ENCODE measurements at regions not wholly inside any gene's neighbourhood (a gene's known extent, or its start where the extent isn't known, plus 50 kb on each side); places are given as distances from the start of the nearest gene placed in this dataset.
"Not testable (repeated sequence)": the region's sequence is repeated elsewhere in the genome, so short reads cannot be mapped to it uniquely, and the experiment has no call there.

DNA sequence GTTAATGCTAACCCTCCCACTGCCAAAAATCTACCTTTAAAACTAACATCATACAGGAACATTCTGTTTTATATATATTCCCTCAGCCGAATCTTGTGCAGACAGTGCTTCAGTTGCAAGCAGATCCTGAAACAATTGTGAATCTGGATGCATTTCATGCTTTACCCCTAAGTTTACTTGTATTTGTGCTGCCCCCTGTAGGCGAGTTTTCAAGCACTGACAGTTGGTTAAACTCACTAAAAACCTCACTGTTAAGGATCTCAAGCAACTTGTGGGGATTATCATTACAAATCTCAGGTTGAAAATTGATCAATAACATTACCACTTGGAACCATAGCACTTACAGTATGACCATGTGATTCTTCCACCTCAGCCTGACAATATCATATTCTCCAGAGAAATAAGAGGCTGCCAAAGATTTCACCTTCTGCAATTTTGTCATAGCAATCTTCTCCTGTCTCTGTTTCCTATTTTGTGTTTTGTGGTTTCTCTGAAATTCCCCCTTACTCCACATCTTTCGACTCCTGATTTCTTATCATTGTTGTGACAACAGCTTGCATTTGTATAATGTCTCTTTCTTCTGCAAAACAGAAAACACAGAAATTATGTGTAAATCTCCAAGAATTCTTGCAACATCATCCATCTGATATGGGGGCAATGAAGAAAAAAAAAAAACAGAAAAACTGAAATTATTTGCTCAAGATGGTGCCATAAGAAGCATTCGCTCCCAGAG, 354.6 kb upstream of the SETBP1 start:
- no peaks in the 10 kb centered on the region for H3K4me1 Mint-ChIP-seq (ENCODE audit: low read depth in 2 of 2)
- peaks cover 3% of the 10 kb centered on the region for H3K36me3 Mint-ChIP-seq (ENCODE audit: insufficient read depth)
- H3K9me3 Mint-ChIP-seq = peaks cover 2 to 5% of the 10 kb centered on the region in 2 donors
- no peak overlapping the region for H3K4me3 Mint-ChIP-seq
- DNase-seq (no peak), ATAC-seq (replicated peaks) (no peak)
- H3K27me3 Mint-ChIP-seq = peaks cover 0 to 7% of the 10 kb centered on the region in 2 donors
- no peak overlapping the region for H3K27ac Mint-ChIP-seq

DNA sequence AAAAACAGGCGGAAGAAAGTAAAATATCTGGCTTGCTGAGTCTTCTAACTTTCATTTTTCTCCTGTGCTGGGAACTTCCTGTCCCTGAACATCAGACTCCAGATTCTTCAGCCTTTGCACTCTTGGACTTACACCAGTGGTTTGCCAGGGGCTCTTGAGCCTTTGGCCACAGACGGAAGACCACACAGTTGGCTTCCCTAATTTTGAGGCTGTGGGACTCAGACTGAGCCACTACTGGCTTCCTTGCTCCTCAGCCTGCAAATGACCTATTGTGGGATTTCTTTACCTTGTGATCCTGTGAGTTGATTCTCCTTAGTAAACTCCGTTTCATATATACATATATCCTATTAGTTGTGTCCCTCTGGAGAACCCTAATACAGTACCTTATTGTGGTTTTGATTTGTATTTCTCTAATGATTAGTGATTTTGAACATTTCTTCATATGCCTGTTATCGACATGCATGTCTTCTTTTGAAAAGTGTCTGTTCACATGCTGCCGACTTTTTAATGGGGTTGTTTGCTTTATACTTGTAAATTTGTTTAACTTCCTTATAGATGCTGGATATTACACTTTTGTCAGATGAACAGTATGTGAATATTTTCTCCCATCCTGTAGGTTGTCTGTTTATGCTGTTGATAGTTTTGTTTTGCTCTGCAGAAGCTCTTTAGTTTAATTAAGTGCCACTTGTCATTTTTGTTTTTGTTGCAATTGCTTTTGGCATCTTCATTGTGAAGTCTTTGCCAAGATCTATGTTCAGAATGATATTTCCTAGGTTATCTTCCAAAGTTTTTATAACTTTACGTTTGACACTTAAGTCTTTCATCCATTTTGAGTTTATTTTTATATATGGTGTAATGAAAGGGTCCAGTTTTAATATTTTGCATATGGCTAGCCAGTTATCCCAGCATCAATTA, 348.8 kb upstream of the SETBP1 start:
- Mint-ChIP-seq H3K27ac (no peak overlapping the region), H3K4me1 (ENCODE audit: low read depth in 2 of 2) (no peaks in the 10 kb centered on the region), H3K4me3 (no peak overlapping the region), H3K9me3 (peaks cover 2 to 25% of the 10 kb centered on the region in 2 donors), H3K27me3 (no peaks in the 10 kb centered on the region), H3K36me3 (ENCODE audit: insufficient read depth) (peaks cover 3% of the 10 kb centered on the region)
- ATAC-seq (replicated peaks) (no peak), DNase-seq (no peak)

DNA sequence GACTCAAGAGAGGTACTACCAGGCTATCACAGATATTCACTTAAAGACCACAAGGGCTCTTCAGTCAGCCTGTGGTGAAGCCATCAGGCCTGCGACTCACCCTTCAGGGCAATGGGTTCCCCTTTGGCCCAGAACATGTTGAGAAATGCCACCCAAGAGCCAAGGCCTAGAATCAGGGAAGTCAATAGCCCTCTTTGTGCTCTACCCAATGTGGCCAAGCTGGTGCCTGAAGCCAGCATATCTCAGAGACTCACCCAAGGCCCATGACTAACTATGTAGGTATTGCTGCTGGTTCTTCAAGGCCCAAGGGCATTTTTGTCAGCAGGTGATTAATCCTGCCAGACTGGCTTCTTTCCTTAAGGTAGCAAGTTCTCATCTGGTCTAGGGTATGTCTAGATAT, 338.9 kb upstream of the SETBP1 start:
- no peak for DNase-seq
- ATAC-seq (replicated peaks) = no peak
- H3K9me3 Mint-ChIP-seq = peaks cover 2 to 9% of the 10 kb centered on the region in 2 donors
- no peaks in the 10 kb centered on the region for H3K4me1 Mint-ChIP-seq (ENCODE audit: low read depth in 2 of 2)
- H3K4me3 Mint-ChIP-seq = no peak overlapping the region
- no peaks in the 10 kb centered on the region for H3K27me3 Mint-ChIP-seq
- H3K36me3 Mint-ChIP-seq (ENCODE audit: insufficient read depth) = peaks cover 3% of the 10 kb centered on the region
- no peak overlapping the region for H3K27ac Mint-ChIP-seq

DNA sequence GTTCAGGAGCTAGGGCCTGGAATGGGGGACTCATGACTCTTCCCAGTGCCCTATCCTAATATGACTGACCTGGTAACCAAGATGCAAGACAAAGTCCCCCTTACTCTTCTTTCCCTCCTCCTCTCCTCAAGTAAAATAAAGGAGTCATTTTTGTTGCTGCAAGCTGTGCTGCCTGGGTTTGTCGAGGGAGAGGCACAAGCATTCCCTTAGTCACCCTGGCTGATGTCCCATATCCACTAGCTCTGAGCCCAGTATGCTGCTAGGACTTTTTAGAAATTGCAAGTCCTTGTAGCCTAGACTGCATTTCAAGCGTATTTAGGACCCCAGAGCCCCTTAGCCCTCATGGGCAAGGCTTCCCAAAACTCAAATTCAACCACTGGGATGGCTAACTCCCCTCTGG, 338.5 kb upstream of the SETBP1 start:
- DNase-seq = no peak
- Mint-ChIP-seq H3K4me1 (ENCODE audit: low read depth in 2 of 2) (no peaks in the 10 kb centered on the region), H3K27ac (no peak overlapping the region), H3K36me3 (ENCODE audit: insufficient read depth) (peaks cover 3% of the 10 kb centered on the region), H3K4me3 (no peak overlapping the region), H3K27me3 (no peaks in the 10 kb centered on the region), H3K9me3 (peaks cover 2 to 9% of the 10 kb centered on the region in 2 donors)
- ATAC-seq (replicated peaks) = no peak

DNA sequence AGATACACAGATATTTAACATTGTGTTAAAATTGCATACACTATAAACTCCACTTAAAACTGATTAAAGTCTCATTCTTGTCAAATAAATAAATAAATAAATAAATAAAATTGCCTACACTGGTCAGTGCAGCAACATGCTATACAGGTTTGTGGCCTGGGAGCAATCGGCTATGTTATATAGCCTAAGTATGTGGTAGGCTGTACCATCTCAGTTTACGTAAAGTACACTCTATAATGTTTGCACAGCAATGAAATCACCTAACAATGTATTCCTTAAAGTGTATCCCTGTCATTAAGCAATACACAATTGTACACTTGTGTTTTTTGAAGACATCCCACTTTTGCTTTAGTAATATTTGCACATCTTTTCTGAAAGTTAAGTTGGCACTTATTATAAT, 337.7 kb upstream of the SETBP1 start:
- no peak for ATAC-seq (replicated peaks)
- Mint-ChIP-seq H3K27ac (no peak overlapping the region), H3K4me1 (ENCODE audit: low read depth in 2 of 2) (no peaks in the 10 kb centered on the region), H3K36me3 (ENCODE audit: insufficient read depth) (peaks cover 3% of the 10 kb centered on the region), H3K27me3 (no peaks in the 10 kb centered on the region), H3K4me3 (no peak overlapping the region), H3K9me3 (peaks cover 2 to 9% of the 10 kb centered on the region in 2 donors)
- DNase-seq = no peak

DNA sequence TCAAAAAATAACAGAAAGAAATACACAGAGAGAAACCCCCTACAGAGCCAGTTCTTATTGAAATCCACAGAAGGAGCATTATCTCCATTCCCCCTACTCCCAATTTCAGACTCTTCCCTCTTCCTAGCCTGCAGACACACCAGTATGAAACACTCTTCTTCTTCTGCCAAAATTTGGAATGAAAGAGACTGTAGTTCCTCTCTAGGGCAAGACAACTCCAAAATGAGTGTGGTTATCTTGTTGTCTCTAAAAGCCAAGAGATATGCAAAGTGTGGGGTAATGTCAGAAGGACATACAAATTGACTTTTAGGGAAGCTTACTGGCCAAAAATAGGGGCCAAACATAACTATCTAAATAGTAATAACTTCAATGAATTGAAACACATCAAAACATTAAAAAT, 337.1 kb upstream of the SETBP1 start:
- H3K27ac Mint-ChIP-seq = no peak overlapping the region
- no peak overlapping the region for H3K4me3 Mint-ChIP-seq
- DNase-seq (no peak), ATAC-seq (replicated peaks) (no peak)
- H3K36me3 Mint-ChIP-seq (ENCODE audit: insufficient read depth) = peaks cover 3% of the 10 kb centered on the region
- no peaks in the 10 kb centered on the region for H3K4me1 Mint-ChIP-seq (ENCODE audit: low read depth in 2 of 2)
- peaks cover 2 to 3% of the 10 kb centered on the region in 2 donors for H3K9me3 Mint-ChIP-seq
- no peaks in the 10 kb centered on the region for H3K27me3 Mint-ChIP-seq

DNA sequence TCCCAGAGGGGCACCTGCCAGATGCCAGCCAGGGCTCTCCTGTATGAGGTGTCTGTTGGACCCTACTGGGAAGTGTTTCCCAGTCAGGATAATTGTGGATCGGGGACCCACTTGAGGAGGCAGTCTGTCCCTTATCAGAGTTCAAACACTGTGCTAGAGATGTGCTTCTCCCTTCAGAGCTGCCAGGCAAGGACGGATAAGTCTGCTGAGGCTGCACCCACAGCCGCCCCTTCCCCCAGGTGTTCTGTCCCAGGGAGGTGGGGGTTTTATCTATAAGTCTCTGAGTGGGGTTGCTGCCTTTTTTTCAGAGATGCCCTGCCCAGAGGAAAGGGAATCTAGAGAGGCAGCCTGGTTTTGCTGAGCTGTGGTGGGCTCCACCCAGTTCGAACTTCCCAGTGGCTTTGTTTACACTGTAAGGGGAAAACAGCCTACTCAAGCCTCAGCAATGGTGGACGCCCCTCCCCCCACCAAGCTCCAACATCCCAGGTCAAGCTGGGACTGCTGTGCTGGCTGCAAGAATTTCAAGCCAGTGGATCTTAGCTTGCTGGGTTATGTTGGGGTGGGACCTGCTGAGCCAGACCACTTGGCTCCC, 324.0 kb upstream of the SETBP1 start:
- H3K27me3 Mint-ChIP-seq = no peaks in the 10 kb centered on the region

DNA sequence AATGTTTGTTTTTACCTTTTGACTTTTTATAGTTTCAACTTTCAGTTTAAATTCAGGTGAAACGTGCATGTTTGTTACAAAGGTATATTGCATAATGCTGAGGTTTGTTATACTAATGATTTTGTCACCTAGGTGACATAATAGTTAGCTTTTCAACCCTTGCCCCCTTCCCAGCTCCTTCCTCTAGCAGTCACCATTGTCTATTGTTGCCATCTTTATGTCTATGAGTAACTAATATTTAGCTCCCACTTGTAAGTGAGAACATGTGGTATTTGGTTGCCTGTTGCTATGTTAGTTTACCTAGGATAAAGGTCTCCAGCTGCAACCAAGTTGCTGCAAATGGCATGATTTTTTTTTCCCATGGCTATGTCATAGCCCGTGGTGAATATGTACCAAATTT, 322.3 kb upstream of the SETBP1 start:
- H3K27me3 Mint-ChIP-seq = no peaks in the 10 kb centered on the region
- no peak overlapping the region for H3K4me3 Mint-ChIP-seq
- DNase-seq (no peak), ATAC-seq (replicated peaks) (no peak)
- H3K9me3 Mint-ChIP-seq = no peaks in the 10 kb centered on the region
- no peaks in the 10 kb centered on the region for H3K4me1 Mint-ChIP-seq (ENCODE audit: low read depth in 2 of 2)
- no peaks in the 10 kb centered on the region for H3K36me3 Mint-ChIP-seq (ENCODE audit: insufficient read depth)
- no peak overlapping the region for H3K27ac Mint-ChIP-seq

More for the DNA sequence above, 324.0 kb upstream of the SETBP1 start:
- DNase-seq (no peak), ATAC-seq (replicated peaks) (no peak)
- no peak overlapping the region for H3K4me3 Mint-ChIP-seq
- H3K27ac Mint-ChIP-seq = no peak overlapping the region
- H3K9me3 Mint-ChIP-seq = no peaks in the 10 kb centered on the region
- no peaks in the 10 kb centered on the region for H3K4me1 Mint-ChIP-seq (ENCODE audit: low read depth in 2 of 2)
- H3K36me3 Mint-ChIP-seq (ENCODE audit: insufficient read depth) = no peaks in the 10 kb centered on the region

DNA sequence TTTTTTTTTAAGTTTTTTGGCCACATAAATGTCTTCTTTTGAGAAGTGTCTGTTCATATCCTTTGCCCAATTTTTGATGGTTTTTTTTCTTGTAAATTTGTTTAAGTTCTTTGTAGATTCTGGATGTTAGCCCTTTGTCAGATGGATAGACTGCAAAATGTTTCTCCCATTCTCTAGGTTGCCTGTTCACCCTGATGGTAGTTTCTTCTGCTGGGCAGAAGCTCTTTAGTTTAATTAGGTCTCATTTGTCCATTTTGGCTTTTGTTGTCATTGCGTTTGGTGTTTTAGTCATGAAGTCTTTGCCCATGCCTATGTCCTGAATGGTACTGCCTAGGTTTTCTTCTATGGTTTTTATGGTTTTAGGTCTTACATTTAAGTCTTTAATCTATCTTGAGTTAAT, 320.9 kb upstream of the SETBP1 start:
- DNase-seq; ATAC-seq (replicated peaks); H3K36me3 Mint-ChIP-seq (ENCODE audit: insufficient read depth); H3K27ac Mint-ChIP-seq; H3K4me1 Mint-ChIP-seq (ENCODE audit: low read depth in 2 of 2); H3K4me3 Mint-ChIP-seq; H3K9me3 Mint-ChIP-seq; H3K27me3 Mint-ChIP-seq: not testable (repeated sequence)

DNA sequence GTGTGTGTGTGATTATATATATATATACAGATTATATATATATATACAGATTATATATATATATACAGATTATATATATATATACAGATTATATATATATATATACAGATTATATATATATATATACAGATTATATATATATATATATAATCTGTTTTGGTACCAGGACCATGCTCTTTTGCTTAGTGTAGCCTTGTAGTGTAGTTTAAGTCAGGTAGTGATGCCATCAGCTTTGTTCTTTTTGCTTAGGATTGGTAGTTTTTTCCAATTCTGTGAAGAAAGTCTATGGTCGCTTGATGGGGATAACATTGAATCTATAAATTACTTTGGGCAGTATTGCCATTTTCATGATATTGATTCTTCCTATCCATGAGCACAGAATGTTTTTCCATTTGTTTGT, 318.5 kb upstream of the SETBP1 start:
- not testable (repeated sequence) for H3K36me3 Mint-ChIP-seq (ENCODE audit: insufficient read depth); H3K4me3 Mint-ChIP-seq; ATAC-seq (replicated peaks); H3K4me1 Mint-ChIP-seq (ENCODE audit: low read depth in 2 of 2); H3K27me3 Mint-ChIP-seq; H3K27ac Mint-ChIP-seq; H3K9me3 Mint-ChIP-seq; DNase-seq

DNA sequence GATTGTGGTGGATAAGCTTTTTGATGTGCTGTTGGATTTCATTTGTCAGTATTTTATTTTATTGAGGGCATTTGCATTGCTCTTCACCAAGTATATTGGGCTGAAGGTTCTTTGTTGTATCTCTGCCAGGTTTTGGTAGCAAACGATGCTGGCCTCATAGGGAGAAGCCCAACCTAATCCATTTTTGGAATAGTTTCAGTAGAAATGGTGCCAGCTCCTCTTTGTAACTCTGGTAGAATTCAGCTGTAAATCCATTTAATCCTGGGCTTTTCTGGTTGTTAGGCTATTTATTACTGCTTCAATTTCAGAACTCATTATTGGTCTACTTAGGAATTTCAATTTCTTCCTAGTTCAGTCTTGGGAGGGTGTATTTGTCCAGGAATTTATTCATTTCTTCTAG, 309.8 kb upstream of the SETBP1 start:
- H3K27me3 Mint-ChIP-seq = peaks cover 13 to 25% of the 10 kb centered on the region in 2 donors
- H3K4me1 Mint-ChIP-seq (ENCODE audit: low read depth in 2 of 2) = no peaks in the 10 kb centered on the region
- H3K36me3 Mint-ChIP-seq (ENCODE audit: insufficient read depth) = no peaks in the 10 kb centered on the region
- no peak overlapping the region for H3K27ac Mint-ChIP-seq
- peaks cover 5 to 26% of the 10 kb centered on the region in 2 donors for H3K9me3 Mint-ChIP-seq
- DNase-seq (no peak), ATAC-seq (replicated peaks) (no peak)
- H3K4me3 Mint-ChIP-seq = no peak overlapping the region

DNA sequence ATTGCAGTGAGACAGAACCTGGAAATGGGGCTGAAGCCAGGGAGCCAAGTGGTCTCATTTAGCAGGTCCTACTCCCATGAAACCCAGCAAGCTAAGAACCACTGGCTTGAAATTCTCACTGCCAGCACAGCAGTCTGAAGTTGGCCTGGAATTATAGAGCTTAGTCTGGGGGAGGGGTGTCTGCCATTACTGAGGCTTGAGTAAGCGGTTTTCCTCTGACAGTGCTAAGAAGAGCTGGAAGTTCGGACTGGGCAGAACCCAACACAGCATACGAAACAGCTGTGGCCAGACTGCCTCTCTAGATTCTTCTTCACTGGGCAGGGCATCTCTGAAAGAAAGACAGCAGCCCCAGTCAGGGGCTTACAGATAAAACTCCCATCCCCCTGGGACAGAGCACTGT, 305.7 kb upstream of the SETBP1 start:
- ATAC-seq (replicated peaks) (no peak), DNase-seq (no peak)
- Mint-ChIP-seq H3K4me3 (no peak overlapping the region), H3K4me1 (ENCODE audit: low read depth in 2 of 2) (no peaks in the 10 kb centered on the region), H3K27ac (no peak overlapping the region), H3K9me3 (peaks cover 5 to 26% of the 10 kb centered on the region in 2 donors), H3K27me3 (peaks cover 25 to 32% of the 10 kb centered on the region in 2 donors), H3K36me3 (ENCODE audit: insufficient read depth) (no peaks in the 10 kb centered on the region)

DNA sequence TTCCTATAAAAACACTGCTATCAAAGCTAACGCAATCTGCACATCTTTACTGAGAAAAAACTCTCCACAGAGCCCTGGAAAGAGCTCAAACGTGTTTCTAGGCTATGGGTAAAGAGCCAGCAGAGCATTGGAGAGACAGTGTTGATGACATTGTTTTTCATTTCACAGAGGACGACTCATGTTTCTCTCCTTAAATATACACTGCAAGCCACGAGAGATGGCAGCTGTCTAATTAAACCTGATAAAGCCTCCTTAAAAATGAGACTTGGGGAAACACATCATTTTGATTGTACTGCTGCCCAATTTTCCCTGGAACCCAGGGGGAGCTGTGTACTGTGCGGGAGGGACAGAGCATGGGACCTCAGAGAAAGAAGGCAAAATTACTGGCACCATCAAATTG, 294.3 kb upstream of the SETBP1 start:
- peaks cover 0 to 5% of the 10 kb centered on the region in 2 donors for H3K9me3 Mint-ChIP-seq
- ATAC-seq (replicated peaks) (no peak), DNase-seq (no peak)
- no peaks in the 10 kb centered on the region for H3K36me3 Mint-ChIP-seq (ENCODE audit: insufficient read depth)
- H3K27ac Mint-ChIP-seq = no peak overlapping the region
- H3K4me3 Mint-ChIP-seq = no peak overlapping the region
- no peaks in the 10 kb centered on the region for H3K4me1 Mint-ChIP-seq (ENCODE audit: low read depth in 2 of 2)
- no peaks in the 10 kb centered on the region for H3K27me3 Mint-ChIP-seq
